Breast epithelium (tissue), 3 donors: ENCODE measurements at regions not wholly inside any gene's neighbourhood (a gene's known extent, or its start where the extent isn't known, plus 50 kb on each side); places are given as distances from the start of the nearest gene placed in this dataset.

Experiments used
- CTCF ChIP-seq, 3 donors: fragments of 450-650 bp; IDR thresholded peaks; one replicate each; pipeline ENCODE4 v1.5.1; 2016 to 2017; ENCODE audit warnings: antibody characterized with exemption in 3 of 3, mild to moderate bottlenecking in 3 of 3, moderate library complexity in 3 of 3
- POLR2AphosphoS5 ChIP-seq, 3 donors: sonication (generic); formaldehyde crosslinking; IDR thresholded peaks; one replicate each; pipeline ENCODE4 v1.6.1; 2017; ENCODE audit warnings: antibody characterized with exemption in 3 of 3

- TF ChIP-seq CTCF (IDR thresholded peaks at IDR 0.05): no peak
- no peak for TF ChIP-seq POLR2AphosphoS5 (IDR thresholded peaks at IDR 0.05)
Measured at GRCh38 chr20:22928679-22929078, 106.4 kb upstream of the SSTR4 start.
